AG20443 (cell line): ENCODE measurements at regions not wholly inside any gene's neighbourhood (a gene's known extent, or its start where the extent isn't known, plus 50 kb on each side); places are given as distances from the start of the nearest gene placed in this dataset.

Experiments
- DNase-seq: peaks from one replicate; pipeline ENCODE4 v3.0.0; 2012; ENCODE audit warnings: low spot score, mixed read lengths

GRCh38 chr16:88284626-88285513 lies 97.9 kb upstream of the ZNF469 start:
- DNase-seq: no peak

GRCh38 chr16:88285514-88285822 lies 97.3 kb upstream of the ZNF469 start:
- DNase-seq: no peak

DNA sequence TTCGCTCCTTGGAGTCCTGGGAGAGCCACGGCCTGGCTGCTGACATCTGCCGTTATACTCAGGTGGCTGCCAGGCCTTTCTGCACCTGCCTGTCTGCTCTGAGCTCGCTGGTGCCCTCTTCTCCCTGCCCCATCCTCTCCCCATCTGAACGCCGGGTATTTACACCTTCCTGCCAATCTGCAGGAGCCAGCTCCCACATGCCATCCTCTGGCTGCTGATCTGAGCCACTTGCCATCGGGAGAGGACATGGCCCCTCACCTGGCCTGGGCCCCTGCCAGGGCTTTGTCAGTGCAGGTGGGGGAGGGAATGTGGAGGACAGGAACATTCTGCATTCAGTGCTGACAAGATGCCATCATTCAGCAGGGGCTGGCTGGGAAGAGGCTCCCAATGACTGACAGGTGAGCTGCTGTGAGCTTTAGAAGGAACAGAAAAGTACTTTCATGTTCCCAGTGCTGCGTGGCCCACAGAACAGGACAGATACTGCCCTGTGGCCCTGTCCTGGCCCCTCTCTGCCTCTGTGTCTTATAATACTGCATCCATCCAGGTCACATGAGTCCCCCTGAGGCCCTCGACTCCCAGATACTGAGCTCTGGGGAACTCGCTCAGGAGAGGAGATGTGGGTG lies 96.3 kb upstream of the ZNF469 start:
- no peak for DNase-seq

DNA sequence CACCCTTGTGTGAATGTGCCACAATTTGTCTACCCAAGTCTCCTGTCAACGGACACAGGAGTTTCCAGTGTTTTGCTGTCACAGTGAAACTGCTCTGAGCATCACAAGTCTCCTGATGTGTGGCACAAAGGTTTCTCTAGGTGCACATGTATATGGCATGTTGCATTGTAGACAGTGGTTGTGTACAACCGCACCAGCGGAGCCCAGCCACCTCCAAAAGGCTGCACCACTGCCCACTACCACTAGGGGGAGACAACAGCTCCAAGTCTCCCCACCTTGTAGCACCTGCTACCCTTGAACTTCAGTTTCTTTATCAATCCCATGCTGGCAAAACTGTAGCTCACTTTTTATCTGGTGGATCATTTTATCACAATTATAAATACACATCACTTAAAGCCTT lies 95.5 kb upstream of the ZNF469 start:
- no peak for DNase-seq

DNA sequence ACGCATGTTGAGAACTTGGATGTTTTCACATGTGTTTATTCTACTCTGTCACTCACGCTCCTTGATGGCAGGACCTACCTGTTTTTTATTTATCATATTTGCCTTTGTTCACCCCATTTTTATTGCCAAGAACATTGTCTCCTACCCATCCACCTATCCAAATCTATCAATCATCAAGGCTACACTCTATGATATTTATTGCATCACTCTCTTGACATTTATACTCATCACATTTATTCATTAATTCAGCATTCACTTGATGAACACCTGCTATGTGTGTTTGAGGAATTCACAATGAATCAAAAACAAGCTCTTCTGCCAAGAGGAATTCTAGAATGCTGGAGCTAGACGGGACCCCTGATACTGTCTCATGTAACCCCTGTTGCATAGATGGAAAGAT lies 94.5 kb upstream of the ZNF469 start:
- DNase-seq: no peak

- DNase-seq: no peak
These were observed 93.8 kb upstream of the ZNF469 start for GRCh38 chr16:88289001-88289400.

DNA sequence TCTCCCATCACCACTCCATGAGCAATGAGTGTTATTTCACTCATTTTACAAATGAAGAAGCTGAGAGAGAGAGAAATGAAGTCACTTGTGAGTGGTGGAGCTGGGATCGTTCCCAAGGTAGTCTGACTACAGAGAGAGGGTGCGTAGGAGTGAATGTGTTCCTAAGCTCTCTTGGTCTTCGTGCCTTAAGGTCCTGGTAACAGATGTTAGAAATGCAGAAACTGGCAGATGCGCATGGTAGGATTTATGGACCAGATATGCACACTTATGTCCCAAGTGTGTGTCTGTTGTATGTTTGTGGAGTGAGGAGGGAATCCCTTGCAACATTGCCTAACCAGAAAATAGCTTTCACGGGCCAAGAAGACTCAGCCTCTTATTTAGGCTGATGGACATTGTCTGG lies 93.2 kb upstream of the ZNF469 start:
- peak; percentile 30 for DNase-seq

GRCh38 chr16:88289968-88290401 lies 92.8 kb upstream of the ZNF469 start:
- DNase-seq: peak; percentile 54

DNA sequence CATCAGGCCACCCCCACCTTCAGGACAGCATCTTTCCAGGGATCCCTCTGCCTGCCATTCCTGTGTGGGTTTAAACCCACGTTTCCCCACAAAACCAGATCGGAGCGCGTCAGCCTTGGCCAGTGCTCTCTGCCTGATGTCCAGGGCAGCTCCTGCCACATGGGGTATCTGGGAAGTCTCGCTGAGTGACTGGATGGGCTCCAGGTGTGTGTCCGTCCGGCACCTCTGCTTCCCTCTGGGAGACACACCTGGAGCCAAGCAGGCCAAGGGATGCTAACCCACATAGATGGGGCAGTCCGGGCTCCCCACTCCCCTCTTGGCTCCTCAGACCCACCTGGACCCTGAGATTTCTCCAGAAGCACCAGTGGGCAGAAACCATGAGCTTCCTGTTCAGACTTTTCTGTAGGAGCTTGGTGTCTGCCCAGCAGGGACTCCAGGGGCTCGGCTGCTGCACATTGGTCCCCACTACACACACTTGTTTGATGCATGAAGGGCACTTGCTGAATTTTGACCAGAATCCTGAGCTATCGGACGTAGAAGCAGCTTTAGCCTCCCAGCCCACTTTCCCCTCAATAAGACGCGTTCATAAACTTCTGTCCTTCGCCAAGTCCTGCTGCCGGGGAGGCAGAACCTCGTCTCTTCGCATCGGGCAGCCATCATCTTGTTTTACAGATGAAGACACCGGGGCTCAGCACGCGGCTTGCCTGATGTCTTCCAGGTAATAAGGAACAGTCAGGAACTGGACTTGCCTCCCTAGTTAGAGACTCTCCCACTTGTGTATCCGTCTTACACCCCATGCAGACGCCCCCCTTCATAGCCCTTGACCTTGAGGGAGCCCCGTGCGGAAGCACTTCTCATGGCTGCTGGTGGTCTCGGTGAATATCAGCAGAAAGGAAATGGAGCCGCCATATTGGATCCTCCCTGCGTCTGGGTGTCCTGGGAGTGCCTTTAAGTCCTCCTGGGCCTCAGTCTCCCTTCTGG lies 91.6 kb upstream of the ZNF469 start:
- no peak for DNase-seq

DNA sequence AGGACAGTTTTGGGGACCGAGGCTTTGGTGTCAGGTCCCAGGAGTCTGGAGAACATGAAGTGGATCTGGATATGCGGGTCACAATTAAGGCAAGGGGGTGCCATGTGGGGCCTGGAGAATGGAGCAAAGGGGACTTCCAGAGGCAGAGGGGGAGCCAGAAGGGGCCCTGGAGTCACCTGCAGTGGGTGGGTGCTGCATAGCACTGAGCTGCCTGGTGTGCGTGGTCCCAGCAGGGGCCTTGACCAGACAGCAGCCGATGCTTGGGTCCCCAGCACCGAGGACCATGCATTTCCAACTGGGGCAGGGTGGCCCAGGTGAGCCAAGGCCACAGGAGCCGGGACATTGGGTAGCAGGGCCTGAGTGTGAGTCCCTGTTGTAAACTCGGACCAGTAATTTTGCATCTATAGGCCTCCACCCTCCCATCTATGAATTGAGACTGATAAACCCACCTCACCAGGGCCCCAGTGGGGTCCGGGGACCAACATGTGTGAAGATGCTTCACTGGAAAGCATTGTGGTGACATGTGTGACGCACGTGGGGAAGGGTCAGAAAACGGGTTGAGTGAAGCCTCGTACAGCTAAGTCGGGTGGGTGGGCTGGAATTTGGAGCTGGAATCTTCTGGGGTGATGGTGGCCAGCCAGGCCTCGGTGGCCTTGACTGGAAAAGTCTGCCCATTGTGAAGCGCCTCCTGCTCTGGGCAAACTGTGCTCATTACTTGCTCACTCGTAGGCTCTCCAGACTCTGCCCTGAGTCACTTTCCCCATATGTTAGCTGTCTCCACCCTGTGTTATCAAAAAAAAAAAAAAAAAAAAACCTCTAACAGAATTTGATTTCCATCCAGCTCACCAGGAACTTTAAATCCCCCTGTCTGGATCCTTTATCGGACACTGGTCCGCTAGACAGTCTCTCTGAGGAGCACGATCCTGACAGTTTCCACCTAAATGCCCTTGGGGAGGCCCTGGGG lies 90.5 kb upstream of the ZNF469 start:
- DNase-seq: peak; percentile 37

DNA sequence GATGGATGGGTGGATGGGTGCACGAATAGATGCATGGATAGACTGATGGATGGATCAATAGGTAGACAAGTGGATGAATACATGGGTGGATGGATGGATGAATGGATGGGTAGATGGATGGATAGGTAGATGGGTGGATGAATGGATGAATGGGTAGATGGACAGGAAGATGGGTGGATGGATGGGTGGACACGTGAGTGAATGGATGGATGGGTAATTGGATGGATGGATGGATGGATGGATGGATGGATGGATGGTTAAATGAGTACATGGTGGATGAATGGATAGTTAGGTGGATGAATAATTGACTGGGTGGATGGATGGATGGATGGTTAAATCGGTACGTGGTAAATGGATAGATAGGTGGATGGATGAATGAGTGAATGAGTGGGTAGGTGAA lies 89.7 kb upstream of the ZNF469 start:
- no peak for DNase-seq

GRCh38 chr16:88295671-88296436 lies 86.9 kb upstream of the ZNF469 start:
- no peak for DNase-seq

DNA sequence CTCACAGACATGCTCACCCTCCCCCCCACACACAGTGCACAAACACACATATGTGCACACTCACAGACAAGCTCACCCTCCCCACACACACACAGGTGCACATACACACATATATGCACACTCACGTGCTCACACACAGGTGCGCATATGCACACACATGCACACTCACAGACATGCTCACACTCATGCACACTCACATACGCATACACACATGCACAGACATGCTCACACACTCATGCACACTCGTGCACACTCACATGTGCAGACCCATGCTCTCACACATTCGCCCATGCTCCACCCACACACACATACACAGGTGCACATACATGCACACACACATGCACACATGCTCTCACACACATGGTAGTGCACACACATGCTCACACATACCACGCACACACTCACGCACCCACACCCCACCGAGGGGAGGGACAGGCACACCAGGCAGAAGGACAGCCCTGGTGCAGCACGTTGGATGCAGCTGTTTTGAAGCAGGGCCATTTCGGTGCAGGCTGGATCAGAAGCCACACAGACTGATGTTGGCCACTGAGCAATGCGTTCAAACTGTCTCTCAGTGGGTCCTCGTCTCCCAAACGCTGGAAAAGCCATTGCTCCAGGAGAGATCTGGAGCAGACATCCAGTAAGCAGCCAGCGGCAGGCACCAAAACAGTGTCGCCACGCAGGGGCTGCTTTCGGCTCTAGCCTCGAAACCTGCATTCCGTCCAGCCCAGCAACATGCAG lies 86.2 kb upstream of the ZNF469 start:
- DNase-seq: no peak

- DNase-seq: no peak
These were observed 85.5 kb upstream of the ZNF469 start for GRCh38 chr16:88297178-88297720.

- peak; percentile 83 for DNase-seq
These were observed 84.5 kb upstream of the ZNF469 start for GRCh38 chr16:88298181-88298832.

- DNase-seq: peak; percentile 72
These were observed 83.7 kb upstream of the ZNF469 start for GRCh38 chr16:88298833-88299745.

GRCh38 chr16:88299751-88300462 lies 82.9 kb upstream of the ZNF469 start:
- DNase-seq: no peak
